ENCODE measurements at regions not wholly inside any gene's neighbourhood (a gene's known extent, or its start where the extent isn't known, plus 50 kb on each side); places are given as distances from the start of the nearest gene placed in this dataset.

DNA sequence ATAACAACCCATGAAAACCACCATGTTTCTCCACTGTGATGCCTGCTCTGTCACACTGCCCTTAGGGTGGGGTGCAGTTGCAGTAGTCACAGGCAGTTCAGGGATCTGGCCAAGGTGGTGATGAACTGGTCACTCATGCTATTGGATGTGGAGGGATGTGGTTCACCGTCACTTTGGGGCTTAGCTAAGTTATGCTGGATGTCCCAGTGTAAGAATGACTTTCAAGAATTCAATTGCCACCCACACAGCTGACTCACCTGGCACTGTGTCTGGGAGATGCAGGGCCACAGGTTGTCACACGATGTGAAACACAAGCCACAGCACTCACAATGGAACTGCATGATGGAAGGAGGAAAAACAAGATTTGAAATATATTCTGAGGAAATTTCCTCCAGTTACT, 146.1 kb upstream of the CTNNB1 start:
- no peak for DNase-seq

DNA sequence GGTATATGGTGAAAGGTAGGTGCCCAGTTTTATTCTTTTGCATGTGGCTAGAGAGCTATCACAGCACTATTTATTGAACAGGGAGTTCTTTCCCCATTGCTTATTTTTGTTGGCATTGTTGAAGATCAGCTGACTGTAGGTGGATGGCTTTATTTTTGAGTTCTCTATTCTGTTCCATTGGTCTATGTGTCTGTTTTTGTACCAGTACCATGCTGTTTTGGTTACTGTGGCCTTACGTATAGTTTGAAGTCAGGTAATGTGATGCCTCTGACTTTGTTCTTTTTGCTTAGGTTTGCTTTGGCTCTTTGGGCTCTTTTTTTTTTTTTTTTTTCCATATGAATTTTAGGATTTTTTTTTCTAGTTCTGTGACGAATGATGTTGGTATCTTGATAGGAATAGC, 139.2 kb upstream of the CTNNB1 start:
- DNase-seq, result no peak

DNA sequence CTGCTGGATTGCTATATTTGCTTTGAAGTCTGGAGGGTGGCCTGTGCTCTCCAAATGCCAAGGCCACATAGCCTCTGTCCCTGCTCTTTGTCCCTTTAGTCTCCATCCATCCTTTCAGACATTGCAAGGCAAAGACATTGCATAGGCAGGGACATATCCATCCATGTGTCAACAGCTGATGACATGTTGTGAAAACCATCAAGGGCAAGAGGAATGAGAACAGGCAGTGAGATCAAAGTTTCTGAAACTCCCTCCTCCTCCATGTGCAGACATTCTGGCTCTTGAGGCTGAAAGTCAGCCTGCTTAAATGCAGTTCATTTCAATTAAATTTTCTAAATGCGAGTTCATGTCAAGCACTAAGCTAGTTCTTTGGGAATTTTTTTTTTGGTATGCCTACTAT, 135.2 kb upstream of the CTNNB1 start:
- DNase-seq, result no peak

DNA sequence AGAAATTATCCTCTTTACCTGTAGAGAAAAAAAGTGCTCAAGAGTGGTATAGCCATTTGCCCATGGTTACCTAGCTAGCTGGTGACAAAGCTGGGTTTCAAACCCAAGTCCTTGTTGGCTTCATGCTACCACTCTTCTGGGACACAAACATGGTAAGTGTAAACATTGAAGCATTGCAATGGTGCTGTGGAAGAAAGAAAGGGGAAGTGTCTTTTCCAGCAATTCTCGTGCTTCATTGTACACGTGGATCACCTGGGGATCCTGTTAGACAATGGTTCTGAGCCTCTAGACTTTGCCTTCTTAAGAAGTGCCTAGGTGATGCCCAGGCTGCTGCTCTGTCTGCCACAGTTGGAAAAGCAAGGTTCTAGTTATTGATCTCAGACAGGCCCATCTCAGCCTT, 134.8 kb upstream of the CTNNB1 start:
- DNase-seq, result no peak

DNA sequence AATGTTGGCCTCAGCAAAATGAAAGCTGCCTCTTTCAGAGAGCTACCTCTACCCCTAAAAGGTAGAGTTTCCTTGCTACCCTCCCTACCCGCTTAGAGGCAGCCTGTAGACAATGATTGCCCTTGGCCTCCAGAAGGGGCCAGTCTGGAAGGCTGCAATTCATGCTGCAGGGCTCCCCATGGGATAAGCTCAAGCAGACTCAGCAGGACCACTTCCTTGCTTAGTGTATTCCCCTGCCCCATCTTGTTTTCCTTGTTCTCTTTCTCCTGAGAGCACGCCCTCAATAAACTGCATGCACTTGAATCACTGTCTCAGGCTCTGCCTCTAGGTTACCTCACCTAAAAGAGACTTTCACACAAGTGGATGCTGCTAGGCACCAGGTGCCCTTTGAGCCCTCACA, 134.0 kb upstream of the CTNNB1 start:
- no peak for DNase-seq

DNA sequence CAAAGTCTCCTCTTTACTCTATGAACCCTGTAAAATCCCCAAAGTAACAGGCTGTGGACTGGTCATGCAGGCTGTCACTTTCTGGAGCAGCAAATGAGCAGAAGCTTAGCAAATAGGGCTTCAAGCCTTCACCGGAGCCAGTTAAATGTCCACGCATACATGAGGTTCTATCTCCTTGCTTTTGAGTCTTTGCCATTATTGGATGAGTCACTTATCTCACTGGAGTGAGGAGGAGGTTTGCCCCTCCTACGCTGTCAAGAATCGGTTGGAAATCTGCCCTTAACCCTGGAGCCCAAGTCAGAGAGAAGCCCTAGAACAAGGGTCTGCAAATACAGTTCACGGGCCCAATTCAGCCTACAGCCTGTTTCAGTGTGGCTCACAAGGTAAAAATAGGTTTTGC, 126.1 kb upstream of the CTNNB1 start:
- DNase-seq, result peak; percentile 21

DNA sequence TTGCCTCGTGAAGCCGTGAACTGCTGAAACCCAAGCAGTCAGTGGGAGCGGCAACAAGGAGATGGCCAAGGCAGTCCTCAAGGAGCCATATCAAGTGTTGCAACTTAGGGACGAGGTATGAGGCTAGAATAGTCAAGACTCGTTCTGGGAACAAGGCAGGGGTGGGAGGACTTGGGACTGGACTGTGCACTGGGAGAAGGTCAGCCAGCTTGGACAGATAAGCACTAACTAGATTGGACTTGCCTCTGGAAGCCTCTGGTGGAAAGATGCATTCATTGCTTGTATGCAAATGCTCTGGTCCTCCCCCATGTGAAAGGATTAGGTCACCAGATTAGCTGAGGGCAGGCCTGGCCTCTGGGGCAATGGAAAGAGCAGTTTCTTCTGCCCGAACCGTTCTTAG, 123.3 kb upstream of the CTNNB1 start:
- DNase-seq, result peak; percentile 43

DNA sequence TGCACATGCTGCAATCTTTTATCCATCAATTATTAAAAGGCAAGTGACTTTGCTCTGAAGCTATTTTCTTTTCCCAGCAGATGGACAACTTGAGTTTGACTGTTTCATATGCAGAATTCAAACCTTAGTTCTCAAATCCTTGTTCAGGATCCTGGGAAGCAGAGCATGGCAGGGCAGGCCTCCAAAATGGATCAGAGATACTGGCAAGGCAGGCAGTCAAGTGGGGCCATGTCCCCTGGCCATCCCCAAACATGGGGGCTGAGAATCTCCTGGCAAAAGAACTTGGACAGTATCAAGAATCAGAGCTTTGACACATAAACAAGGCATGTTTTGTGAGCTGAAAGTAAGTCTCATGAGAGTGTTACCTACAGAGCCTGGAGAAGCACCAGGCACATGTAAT, 122.9 kb upstream of the CTNNB1 start:
- no peak for DNase-seq

DNA sequence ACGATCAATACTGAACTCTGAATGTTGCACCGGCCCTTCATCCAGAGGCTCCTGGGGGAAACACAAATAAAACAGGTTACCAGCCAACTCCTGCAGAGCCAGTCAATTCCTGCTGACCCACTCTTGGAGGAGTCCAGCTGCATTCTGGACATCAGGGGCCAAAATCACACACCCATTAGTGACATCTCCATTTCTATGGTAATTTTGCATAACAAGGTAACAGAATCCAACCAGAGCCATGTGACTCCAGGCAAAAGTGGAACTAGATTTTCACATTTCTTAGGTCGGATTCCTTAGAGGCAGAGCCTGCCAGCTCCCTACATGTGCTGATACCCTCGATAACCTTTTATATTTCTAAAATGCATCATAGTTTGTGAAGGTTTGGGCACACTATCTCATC, 119.2 kb upstream of the CTNNB1 start:
- DNase-seq, result no peak

DNA sequence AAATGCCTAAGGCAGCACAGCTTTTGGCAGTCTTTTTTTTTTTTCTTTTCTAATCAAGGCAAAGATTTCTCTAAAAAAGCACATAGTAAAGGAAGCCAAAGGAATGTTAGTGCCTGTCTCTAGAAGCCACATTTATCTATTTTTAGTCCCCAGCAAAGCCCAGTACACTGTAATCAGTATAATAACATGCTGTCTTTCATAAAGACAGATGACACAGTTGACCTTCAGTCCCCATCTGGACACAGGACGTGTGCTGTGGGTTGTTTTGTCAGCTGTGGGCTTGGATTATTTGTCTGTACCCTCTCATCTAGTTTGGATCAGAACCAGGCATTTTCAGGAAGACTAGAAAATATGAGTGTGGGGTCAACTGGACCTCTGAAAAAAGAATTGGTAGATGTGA, 110.4 kb upstream of the CTNNB1 start:
- DNase-seq, result no peak

DNA sequence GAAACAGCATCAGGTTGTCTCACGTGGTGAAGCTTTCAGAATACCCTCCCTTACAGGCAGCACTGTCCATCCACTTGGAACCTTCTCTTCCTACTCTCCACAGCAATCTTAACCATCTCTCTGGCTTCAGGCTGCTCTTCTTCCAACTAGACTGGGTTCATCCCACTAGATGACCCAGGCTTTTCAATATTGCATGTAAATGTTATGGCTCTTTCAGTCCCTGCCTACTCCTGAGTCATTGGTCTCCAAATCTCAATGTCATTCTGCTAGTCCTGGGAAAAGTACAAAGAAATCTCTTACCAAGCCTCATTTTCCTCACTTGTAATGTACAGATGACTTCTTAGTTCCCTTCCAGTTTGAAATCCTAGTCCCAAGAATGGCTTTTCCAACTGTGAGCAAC, 109.7 kb upstream of the CTNNB1 start:
- no peak for DNase-seq

DNA sequence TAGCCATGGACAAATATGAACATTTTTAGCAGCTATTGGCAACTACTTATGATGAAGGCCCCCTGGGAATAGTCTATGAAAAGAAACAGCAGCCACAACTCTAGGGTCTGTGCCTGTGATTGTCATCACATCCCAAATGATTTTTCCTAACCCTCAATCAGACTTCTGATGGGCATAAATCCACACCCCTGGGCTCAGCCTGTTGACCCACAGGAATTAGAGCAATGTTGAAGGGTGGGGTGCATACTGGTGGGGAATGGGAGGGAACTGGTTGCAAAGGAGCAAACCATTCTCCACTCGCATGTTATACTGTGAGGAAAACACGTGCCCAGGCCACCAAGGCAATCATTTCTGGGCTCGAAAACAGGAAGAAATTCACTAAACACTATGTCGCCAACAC, 106.5 kb upstream of the CTNNB1 start:
- no peak for DNase-seq

DNA sequence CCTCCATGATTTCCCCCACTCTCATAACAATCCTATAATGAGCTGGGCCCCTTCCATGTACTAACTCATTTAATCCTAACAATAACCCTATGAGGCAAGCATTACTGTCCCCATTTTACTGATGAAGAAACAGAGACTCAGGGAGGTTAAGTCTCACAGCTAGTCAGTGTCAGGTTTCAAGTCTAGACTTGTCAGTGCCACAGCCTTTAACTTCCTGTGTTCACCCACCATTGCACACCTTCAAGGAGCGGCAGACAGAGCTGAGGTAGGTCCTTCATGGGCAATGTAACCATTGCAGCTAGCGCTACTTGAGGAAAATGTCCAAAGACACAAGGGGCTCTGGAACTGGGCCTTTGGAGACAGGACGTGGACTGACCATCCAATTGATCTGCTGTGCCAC, 105.8 kb upstream of the CTNNB1 start:
- no peak for DNase-seq

DNA sequence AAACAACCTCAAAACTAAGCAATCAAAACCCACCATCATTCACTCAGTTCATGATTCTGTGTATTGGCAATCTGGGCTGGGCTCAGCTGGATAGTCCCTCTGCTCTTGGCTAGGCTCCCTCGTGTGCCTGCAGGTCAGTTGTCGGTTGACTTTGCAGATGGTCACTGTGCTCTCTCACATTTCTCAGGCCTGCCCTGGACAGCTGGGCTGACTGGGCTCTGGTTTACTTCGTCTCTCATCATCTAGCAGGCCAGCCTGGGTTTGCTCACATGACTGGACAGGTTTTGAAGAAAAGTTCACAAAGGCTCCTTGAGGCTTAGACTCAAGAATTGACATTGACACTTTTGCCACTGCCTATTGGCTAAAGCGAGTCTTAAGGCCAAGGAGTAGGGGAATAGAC, 105.0 kb upstream of the CTNNB1 start:
- DNase-seq, result no peak

DNA sequence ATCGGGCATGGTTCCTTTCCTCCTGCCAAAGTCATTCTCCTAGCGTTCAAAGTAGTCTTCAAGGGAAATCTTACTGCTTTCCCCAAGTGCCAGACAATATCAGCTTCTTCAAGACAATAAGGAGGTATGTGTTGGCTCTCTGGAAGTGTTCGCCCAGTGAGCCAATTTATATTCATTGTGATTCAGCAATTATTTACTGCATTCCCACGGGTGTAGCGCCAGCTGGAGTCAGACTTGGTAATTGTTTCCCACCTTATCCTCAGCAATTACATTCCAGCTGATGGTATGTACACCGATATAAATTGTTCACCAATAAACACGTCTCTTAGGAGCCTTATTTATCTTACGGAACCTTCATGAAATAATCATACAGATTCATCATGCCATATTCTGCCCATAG, 103.6 kb upstream of the CTNNB1 start:
- peak; percentile 6 for DNase-seq

DNA sequence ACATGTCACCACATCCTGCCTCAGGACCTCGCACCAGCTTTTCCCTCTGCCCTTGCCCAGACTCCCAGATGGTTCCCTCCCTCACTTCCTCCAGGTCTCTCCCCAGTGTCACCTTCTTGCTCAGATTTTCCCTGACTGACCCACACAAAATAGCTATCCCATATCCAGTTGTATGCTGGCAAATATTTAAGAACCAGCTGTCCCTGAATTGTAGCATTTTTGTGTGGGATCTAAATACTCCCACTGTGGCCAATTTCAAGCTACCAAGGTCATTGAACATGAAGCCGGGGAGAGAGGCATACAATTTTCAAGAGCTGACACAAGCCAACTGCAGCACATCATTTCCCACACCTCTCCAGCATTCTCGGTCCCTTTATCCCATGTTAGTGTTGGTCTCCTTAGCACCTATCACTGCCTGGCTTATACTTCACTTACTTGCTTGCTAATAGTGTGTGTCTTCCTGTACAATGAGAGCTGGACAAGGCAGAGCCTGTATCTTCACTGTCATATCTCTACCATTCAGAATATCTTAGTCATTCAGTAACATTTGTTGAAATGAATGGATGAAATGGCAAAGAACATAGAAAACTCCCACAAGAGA, 101.3 kb upstream of the CTNNB1 start:
- DNase-seq, result no peak

DNA sequence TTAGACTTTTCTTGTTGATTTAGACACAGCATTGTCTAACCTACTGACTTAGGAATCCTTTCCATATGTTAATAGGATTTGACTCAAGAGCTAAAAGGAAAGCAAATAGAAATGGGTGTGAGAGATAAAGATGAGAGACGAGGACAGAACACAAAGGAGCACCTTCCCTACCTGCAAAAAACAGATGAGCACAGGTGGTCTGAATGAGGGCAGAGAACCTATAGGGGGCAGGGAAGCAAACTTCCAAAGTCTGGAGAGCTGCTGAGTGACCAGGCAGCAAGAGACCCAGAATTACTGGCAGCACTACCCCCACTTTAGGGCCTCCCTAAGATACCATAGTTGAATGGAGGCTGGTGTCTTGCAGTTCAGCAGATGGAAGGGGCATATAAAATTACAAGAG, 98.1 kb upstream of the CTNNB1 start:
- DNase-seq, result no peak

DNA sequence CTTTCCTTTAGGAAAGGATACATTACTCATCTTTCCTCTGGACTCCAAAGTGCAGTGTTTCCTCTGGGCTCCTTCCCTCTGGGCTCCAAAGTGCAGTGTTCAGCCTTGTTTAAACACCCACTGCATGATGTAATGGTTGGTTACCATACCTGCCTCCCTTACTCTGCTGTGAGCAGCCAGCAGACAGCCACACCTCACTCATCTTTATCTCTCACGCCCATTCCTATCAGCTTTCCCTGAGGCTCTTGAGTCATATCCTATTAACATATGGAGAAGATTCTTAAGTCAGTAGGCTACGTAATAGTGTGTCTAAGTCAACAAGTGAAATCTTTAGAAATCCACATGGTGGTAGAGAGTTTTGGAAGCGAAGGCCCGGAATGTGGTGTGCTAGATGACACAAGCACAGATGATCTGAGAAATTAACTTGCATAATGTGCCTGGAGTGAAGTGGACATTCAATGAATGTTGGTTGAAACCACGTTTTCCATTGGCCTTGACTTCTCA, 97.2 kb upstream of the CTNNB1 start:
- DNase-seq, result peak; percentile 4

DNA sequence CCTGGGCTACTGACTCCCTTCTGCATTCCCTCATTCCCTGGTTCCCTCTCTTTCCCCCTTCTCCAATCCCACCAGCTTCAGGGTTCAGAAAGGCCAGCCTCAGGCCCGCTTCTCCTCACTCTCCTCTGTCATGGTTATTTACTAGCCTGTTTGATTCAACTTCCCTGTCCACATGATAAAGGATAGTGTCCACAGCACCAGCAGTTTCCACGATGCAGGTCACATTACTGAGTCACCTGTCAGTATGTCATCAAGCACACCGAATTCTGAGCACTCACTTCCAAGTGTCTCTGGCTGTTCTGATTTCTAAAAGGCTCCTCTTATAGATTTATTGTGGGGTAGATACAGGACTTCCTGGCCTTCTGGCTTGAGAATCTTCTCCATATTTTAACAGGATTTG, 96.6 kb upstream of the CTNNB1 start:
- no peak for DNase-seq

DNA sequence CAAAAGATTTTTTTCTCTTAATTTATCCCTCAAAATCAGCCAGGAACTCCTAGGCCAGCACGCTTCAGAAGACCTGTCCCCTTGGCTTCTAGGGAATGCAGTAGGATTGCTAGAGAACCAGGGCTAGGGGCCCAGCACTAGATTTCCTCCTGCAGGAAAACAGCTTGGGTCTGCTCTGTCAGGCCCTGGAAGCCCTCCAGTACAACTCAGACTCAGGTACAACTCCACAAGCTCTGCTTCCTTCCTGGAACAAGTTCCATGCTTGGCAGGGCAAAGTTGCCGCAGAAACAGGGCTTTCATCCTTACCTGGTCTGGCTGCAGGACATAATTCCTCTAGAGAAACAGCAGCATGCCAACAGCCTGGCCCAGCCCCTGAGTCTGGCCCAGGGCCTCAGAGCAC, 96.1 kb upstream of the CTNNB1 start:
- no peak for DNase-seq

DNA sequence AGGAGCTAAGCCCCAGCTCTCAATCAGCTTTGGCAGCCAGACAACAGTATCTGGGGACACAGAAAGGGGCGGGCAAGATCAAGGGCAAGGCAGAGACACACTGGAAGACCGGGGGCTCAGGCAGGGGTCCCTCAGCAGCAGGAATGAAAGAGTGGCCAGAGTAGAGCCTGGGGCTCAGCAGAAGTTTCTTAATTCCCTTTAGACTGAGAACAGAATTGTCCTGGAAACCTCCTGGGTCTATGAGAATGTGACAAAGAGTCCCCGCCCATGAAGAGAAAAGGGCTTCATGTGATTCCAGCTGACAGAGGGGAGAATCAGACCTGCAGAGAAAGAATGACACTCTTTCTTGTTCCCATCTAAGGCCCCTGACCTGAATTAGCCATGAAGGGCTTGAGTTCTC, 95.2 kb upstream of the CTNNB1 start:
- no peak for DNase-seq

DNA sequence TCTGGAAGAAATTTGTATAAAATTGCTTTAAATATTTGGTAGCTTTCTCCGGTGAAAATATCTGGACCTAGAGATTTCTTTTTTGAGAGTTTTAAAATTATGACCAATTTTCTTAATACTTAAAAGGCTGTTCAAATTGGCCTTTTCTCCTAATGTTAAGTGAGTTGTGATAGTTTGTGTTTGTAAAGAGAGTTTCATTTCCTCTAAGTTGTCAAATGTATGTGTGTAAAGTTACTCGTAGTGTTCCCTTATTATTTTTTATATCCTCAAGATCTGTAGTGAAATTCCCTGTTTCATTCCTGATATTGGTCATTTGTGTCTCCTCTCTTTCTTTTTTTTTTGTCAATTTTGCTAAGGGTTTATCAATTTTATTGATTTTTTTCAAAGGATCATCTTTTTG, 92.6 kb upstream of the CTNNB1 start:
- DNase-seq, result no peak

DNA sequence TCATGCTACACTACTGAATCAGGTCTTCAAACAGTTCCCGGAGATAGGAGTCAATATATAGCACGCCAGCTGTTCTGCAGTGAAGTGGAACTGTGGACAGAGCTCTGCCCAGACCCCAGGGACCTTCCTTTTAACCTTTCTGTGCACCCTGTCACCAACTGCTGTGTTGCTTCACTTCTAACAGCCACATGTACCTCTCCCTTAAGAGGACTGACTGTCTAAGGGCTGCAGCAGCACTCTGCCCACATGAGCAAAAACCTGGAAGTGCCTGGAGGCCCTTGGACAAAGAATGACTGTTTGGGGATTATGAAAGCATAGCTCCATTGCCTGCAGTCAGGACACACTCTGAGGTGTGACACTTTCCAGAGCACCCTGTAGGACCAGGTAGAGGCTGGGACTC, 88.3 kb upstream of the CTNNB1 start:
- no peak for DNase-seq

DNA sequence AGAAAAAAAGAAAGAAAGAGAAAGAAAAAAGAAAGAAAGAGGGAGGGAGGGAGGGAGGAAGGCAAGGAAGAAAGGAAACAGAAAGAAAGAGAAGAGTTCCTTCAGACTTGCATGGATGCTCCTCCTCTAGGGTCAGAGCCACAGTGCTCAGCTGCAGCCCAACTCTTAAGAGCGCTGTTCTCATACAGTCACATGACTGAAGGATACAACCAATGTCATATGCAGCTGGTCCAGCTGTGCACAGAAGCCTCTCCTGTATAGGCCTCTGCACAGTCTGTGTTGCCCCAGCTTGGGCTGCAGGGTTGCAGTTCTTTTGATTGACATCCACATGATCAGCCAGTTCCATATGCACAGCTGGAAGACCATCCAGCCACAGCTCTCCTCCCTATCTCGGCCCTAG, 86.8 kb upstream of the CTNNB1 start:
- no peak for DNase-seq

DNA sequence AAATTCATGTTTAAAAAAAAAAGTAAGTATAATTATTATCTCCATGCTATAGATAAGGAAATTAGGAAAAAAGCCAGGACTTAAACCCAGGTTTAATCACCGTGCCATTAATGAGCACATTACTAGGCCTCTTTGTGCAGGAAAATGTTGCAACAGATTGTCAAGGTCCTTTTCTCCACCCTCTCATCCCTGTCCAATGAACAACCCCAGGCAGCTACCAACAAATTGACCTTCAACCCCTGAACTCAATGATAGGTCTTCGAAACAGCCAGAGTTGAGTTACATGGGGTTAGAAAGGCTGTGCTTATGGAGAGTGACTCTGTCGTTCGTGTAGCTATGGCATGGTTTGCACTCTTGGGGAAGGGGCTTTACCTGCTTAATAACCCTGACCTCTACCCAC, 84.2 kb upstream of the CTNNB1 start:
- DNase-seq, result no peak

DNA sequence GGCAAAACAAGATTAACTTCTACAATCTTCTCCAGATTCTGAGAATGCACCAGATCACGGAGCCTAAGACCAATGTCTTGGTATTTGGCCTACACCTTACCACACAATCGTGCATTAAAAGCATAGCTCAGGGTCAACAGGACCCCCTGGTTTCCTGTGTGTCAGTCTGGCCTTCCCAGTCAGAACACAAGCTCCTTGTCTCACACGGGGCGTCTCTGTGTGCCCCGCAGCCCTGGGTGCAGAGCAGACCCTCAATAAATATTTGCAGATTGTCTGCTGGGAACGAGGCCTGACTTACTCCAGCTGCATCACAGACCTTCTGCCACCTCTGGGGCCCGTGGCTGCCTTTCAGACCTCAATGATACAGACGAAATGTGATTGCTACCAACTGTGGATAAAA, 82.5 kb upstream of the CTNNB1 start:
- no peak for DNase-seq
